Activated T-cell treated with anti-CD3 and anti-CD28 coated beads, Interleukin-2, amount 50 U/mL, for 24 hours (primary cell): ENCODE measurements at regions not wholly inside any gene's neighbourhood (a gene's known extent, or its start where the extent isn't known, plus 50 kb on each side); places are given as distances from the start of the nearest gene placed in this dataset.
A peak's percentile ranks its signal among the peaks of the same experiment; 100 is the strongest.
"Not testable (repeated sequence)": the region's sequence is repeated elsewhere in the genome, so short reads cannot be mapped to it uniquely, and the experiment has no call there.

Experiments used
- DNase-seq: peaks from one replicate; pipeline ENCODE4 v3.0.0-alpha.2; 2020
- H3K27ac Mint-ChIP-seq: 2 replicates; pipeline ENCODE4 v1.8.0; 2020; ENCODE audit warnings: mild to moderate bottlenecking, mixed read lengths
- H3K27me3 Mint-ChIP-seq: 2 replicates; pipeline ENCODE4 v1.8.0; 2020; ENCODE audit warnings: mixed read lengths
- H3K36me3 Mint-ChIP-seq: 2 replicates; pipeline ENCODE4 v1.8.0; 2020; ENCODE audit warnings: low read depth, mixed read lengths
- H3K4me1 Mint-ChIP-seq: 2 replicates; pipeline ENCODE4 v1.8.0; 2020; ENCODE audit warnings: low read depth, mixed read lengths
- H3K4me3 Mint-ChIP-seq: 2 replicates; pipeline ENCODE4 v1.8.0; 2020; ENCODE audit warnings: mild to moderate bottlenecking, moderate library complexity, mixed read lengths
- H3K9me3 Mint-ChIP-seq: 2 replicates; pipeline ENCODE4 v1.8.0; 2020; ENCODE audit warnings: mixed read lengths

GRCh38 chr5:62223312-62223670 lies 82.7 kb upstream of the KIF2A start:
- H3K9me3 Mint-ChIP-seq, H3K36me3 Mint-ChIP-seq, H3K27me3 Mint-ChIP-seq: not testable (repeated sequence)
- H3K4me3 Mint-ChIP-seq: peak overlapping the region; percentile 76
- peak; percentile 77 for DNase-seq
- H3K4me1 Mint-ChIP-seq: peaks cover 20% of the 10 kb centered on the region
- peak overlapping the region; percentile 94 for H3K27ac Mint-ChIP-seq

DNA sequence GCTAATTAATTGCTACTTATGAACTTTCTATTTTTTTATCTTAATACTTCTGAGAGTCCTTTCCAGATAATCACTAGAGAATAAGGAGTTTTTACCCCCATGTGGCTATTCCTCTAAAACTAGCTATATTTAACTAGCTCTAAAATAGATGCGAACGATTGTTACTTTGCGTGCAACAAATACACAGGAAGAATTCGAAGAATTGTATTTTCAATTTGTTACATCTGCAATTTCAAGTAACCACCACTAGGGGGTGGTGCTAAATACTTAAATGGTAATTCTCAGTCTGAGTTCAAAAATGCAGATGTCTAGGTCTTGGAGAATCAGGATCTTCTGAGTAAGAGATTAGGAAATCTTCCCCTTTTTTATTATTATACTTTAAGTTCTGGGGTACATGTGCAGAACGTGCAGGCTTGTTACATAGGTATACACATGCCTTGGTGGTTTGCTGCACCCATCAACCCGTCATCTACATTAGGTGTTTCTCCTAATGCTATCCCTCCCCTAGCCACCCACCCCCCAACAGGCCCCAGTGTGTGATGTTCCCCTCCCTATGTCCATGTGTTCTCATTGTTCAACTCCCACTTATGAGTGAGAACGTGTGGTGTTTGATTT lies 80.9 kb upstream of the KIF2A start:
- H3K4me1 Mint-ChIP-seq: peaks cover 26% of the 10 kb centered on the region
- H3K4me3 Mint-ChIP-seq: peak overlapping the region; percentile 76
- not testable (repeated sequence) for DNase-seq, H3K9me3 Mint-ChIP-seq, H3K27me3 Mint-ChIP-seq, H3K36me3 Mint-ChIP-seq
- H3K27ac Mint-ChIP-seq: peak overlapping the region; percentile 67

DNA sequence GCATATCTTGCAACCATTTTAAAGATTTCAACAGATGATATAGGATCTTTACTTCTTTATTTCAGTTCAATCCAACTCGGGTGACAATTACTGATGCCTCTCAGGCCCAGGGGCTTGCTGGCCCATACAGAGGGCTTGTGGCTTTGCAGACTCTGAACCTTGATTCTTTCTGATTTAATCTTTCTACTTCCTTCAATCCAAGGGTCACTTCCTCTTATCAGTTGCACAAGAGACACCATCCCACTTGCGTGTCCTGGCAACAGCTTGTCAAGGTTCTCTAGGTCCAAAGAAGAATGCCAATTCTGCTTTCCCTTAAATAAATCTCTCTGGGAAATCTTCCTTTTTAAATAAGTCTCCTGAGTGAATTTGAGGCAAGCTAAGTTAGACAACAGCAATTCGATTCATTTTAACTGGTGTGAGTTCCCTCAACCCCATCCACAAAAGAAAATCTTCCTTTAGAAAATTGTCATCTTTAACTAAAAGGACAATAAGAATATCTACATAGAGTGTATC lies 75.1 kb upstream of the KIF2A start:
- H3K4me1 Mint-ChIP-seq: peaks cover 22% of the 10 kb centered on the region
- not testable (repeated sequence) for DNase-seq, H3K36me3 Mint-ChIP-seq, H3K4me3 Mint-ChIP-seq, H3K27ac Mint-ChIP-seq, H3K27me3 Mint-ChIP-seq, H3K9me3 Mint-ChIP-seq

GRCh38 chr5:62231576-62231975 lies 74.4 kb upstream of the KIF2A start:
- no peak overlapping the region for H3K4me3 Mint-ChIP-seq
- H3K27ac Mint-ChIP-seq: no peak overlapping the region
- no peaks in the 10 kb centered on the region for H3K27me3 Mint-ChIP-seq
- no peak for DNase-seq
- H3K4me1 Mint-ChIP-seq: peaks cover 27% of the 10 kb centered on the region
- H3K36me3 Mint-ChIP-seq: no peaks in the 10 kb centered on the region
- no peaks in the 10 kb centered on the region for H3K9me3 Mint-ChIP-seq

GRCh38 chr5:62232218-62232617 lies 73.8 kb upstream of the KIF2A start:
- not testable (repeated sequence) for DNase-seq, H3K36me3 Mint-ChIP-seq, H3K9me3 Mint-ChIP-seq, H3K4me3 Mint-ChIP-seq, H3K27me3 Mint-ChIP-seq, H3K27ac Mint-ChIP-seq
- peaks cover 34% of the 10 kb centered on the region for H3K4me1 Mint-ChIP-seq

- H3K9me3 Mint-ChIP-seq, H3K36me3 Mint-ChIP-seq, H3K4me3 Mint-ChIP-seq, H3K27me3 Mint-ChIP-seq, DNase-seq: not testable (repeated sequence)
- peaks cover 33% of the 10 kb centered on the region for H3K4me1 Mint-ChIP-seq
- peak overlapping the region; percentile 16 for H3K27ac Mint-ChIP-seq
Observed at GRCh38 chr5:62233083-62234046, 72.6 kb upstream of the KIF2A start.

DNA sequence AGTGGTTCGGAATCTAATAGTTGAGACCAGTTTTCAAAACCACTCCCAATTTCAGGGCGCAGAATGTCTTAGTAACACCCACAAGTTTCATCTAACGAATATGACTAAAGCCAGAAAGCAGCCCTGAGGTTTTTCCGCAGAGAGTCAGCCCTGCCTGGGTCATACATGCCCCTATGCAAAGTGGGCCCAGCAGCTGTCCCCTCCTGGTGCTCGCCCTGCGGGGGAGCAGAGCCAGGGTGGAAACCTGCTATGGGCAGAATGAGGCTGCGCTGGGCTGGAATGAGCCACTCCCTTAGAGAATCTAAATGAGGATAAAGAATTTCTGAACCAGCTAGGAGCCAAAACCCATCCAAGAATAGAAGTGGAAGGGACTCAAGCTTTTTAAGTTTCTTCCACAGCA lies 69.4 kb upstream of the KIF2A start:
- H3K9me3 Mint-ChIP-seq, DNase-seq, H3K4me3 Mint-ChIP-seq, H3K27me3 Mint-ChIP-seq, H3K36me3 Mint-ChIP-seq: not testable (repeated sequence)
- H3K27ac Mint-ChIP-seq: peak overlapping the region; percentile 87
- H3K4me1 Mint-ChIP-seq: peaks cover 41% of the 10 kb centered on the region

GRCh38 chr5:62237944-62238343 lies 68.1 kb upstream of the KIF2A start:
- H3K36me3 Mint-ChIP-seq, H3K9me3 Mint-ChIP-seq, H3K27me3 Mint-ChIP-seq, H3K4me3 Mint-ChIP-seq, DNase-seq, H3K27ac Mint-ChIP-seq: not testable (repeated sequence)
- peaks cover 43% of the 10 kb centered on the region for H3K4me1 Mint-ChIP-seq

DNA sequence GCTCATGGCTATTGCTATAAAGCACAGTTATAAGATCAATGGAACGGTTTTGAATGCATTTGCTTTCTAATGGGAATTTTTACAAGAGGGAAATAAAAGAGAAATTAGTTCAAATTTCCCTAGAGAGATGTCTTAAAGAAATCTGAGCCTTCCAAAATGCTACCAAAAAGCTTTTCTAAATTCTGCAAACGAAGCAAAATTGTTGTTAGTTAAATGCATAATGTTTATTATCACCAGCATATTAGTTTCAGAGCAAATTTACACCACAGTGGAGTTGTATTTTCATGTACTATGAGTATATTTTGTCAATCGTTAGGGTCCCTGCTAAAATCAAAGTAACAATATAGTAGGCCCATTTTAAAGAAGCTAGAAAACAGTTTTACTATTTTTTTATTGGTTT lies 67.4 kb upstream of the KIF2A start:
- not testable (repeated sequence) for H3K27me3 Mint-ChIP-seq, H3K9me3 Mint-ChIP-seq, H3K4me3 Mint-ChIP-seq, DNase-seq, H3K36me3 Mint-ChIP-seq, H3K27ac Mint-ChIP-seq
- H3K4me1 Mint-ChIP-seq: peaks cover 42% of the 10 kb centered on the region

GRCh38 chr5:62240494-62240893 lies 65.5 kb upstream of the KIF2A start:
- not testable (repeated sequence) for H3K36me3 Mint-ChIP-seq
- peaks cover 40% of the 10 kb centered on the region for H3K4me1 Mint-ChIP-seq

DNA sequence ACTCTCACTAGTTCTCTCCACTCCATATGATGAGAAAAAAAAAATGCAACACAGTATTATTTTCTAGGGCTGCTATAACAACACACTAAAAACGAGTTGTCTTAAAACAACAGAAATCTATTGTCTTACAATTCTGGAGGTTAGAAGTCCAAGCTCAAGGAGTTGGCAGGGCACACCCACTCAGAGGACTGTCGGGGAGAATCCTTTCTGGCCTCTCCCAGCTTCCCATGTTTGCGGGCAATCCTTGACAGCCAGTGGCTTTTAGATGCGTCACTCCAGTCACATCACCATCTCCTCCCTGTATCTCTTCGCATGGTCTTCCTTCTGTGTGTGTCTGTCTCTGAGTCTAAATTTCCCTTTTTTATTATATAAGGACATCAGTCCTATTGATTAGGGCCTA lies 64.0 kb upstream of the KIF2A start:
- H3K4me3 Mint-ChIP-seq: not testable (repeated sequence)

More at GRCh38 chr5:62240494-62240893, 65.5 kb upstream of the KIF2A start:
- H3K9me3 Mint-ChIP-seq, H3K27me3 Mint-ChIP-seq, DNase-seq, H3K4me3 Mint-ChIP-seq, H3K27ac Mint-ChIP-seq: not testable (repeated sequence)

DNA sequence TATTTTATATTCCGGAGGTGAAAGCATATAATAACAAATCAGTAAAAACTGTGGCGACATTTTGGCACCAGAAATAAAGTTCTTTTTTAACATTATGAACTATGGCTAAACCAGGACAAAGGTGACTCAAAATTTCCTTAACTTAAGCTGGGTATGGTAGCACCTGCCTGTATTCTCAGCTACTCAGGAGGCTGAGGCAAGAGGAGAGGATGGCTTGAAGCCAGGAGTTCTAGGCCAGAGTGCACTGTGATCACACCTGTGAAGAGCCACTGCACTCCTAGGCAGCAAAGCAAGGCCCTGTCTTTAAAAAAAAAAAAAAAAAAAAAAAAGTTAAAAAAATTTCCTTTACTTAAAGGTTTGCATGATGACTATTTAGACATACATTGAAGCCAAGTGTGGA lies 63.0 kb upstream of the KIF2A start:
- H3K4me1 Mint-ChIP-seq: peaks cover 30% of the 10 kb centered on the region
- not testable (repeated sequence) for H3K27me3 Mint-ChIP-seq, H3K36me3 Mint-ChIP-seq, H3K27ac Mint-ChIP-seq, H3K9me3 Mint-ChIP-seq, H3K4me3 Mint-ChIP-seq, DNase-seq

More for the DNA sequence above, 64.0 kb upstream of the KIF2A start:
- not testable (repeated sequence) for H3K9me3 Mint-ChIP-seq, H3K36me3 Mint-ChIP-seq, H3K27me3 Mint-ChIP-seq, DNase-seq, H3K27ac Mint-ChIP-seq
- H3K4me1 Mint-ChIP-seq: peaks cover 32% of the 10 kb centered on the region

- Mint-ChIP-seq H3K4me1 (peaks cover 43% of the 10 kb centered on the region), H3K9me3 (peaks cover 10% of the 10 kb centered on the region)
- DNase-seq, H3K27ac Mint-ChIP-seq, H3K4me3 Mint-ChIP-seq, H3K36me3 Mint-ChIP-seq, H3K27me3 Mint-ChIP-seq: not testable (repeated sequence)
Observed at GRCh38 chr5:62248192-62248591, 57.8 kb upstream of the KIF2A start.

- Mint-ChIP-seq H3K27ac (peak overlapping the region; percentile 26), H3K9me3 (peaks cover 20% of the 10 kb centered on the region), H3K4me1 (peaks cover 52% of the 10 kb centered on the region), H3K36me3 (peaks cover 12% of the 10 kb centered on the region)
- DNase-seq, H3K4me3 Mint-ChIP-seq, H3K27me3 Mint-ChIP-seq: not testable (repeated sequence)
Observed at GRCh38 chr5:62250085-62250484, 55.9 kb upstream of the KIF2A start.

- Mint-ChIP-seq H3K9me3 (peaks cover 20% of the 10 kb centered on the region), H3K36me3 (peaks cover 12% of the 10 kb centered on the region), H3K4me1 (peaks cover 52% of the 10 kb centered on the region)
- not testable (repeated sequence) for H3K27me3 Mint-ChIP-seq, H3K27ac Mint-ChIP-seq, DNase-seq, H3K4me3 Mint-ChIP-seq
Observed at GRCh38 chr5:62250919-62251318, 55.1 kb upstream of the KIF2A start.
